GM23338 (cell line): ENCODE measurements at regions not wholly inside any gene's neighbourhood (a gene's known extent, or its start where the extent isn't known, plus 50 kb on each side); places are given as distances from the start of the nearest gene placed in this dataset.

Experiments
- CREB1 ChIP-seq: fragments of 250-450 bp; sonication (Bioruptor Pico); IDR thresholded peaks from 2 replicates; pipeline ENCODE4 v1.5.0; 2020; ENCODE audit warnings: low read depth, mild to moderate bottlenecking, moderate library complexity
- EZH2 ChIP-seq: fragments of 200-600 bp; sonication (generic); IDR thresholded peaks from one replicate; pipeline ENCODE4 v1.8.0; 2017; ENCODE audit warnings: antibody characterized with exemption, mild to moderate bottlenecking, low read depth; ENCODE audit not compliant: unreplicated experiment
- TF ChIP-seq, protein P1 (sequence below), 2 experiments: fragments of 200-600 bp in 1 of 2; sonication (generic) in 1 of 2; conservative IDR thresholded peaks; 2 replicates each; pipeline versions ENCODE4 v1.5.1 to v1.6.1; 2016 to 2017; ENCODE audit warnings: antibody characterized with exemption in 2 of 2, low read depth in 2 of 2, mild to moderate bottlenecking in 2 of 2, moderate library complexity in 1 of 2
- TF ChIP-seq, protein P2 (sequence below): IDR thresholded peaks from 2 replicates; pipeline ENCODE4 v1.6.1; 2016; ENCODE audit warnings: antibody characterized with exemption

DNA sequence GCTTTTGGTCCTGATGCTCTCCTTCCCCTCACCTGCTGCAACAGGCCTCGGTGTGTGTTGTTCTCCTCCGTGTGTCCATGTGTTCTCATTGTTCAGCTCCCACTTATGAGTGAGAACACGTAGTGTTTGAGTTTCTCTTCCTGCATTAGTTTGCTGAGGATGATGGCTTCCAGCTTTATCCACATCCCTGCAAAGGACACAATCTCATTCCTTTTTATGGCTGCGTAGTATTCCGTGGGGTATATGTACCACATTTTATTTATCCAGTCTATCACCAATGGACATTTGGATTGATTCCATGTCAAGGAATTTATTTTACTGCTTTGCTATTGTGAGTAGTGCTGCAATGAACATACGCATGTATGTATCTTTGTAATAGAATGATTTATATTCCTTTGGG, 116.9 kb upstream of the SIRPG start:
- no peak for TF ChIP-seq CREB1
- TF ChIP-seq, protein P1, sequence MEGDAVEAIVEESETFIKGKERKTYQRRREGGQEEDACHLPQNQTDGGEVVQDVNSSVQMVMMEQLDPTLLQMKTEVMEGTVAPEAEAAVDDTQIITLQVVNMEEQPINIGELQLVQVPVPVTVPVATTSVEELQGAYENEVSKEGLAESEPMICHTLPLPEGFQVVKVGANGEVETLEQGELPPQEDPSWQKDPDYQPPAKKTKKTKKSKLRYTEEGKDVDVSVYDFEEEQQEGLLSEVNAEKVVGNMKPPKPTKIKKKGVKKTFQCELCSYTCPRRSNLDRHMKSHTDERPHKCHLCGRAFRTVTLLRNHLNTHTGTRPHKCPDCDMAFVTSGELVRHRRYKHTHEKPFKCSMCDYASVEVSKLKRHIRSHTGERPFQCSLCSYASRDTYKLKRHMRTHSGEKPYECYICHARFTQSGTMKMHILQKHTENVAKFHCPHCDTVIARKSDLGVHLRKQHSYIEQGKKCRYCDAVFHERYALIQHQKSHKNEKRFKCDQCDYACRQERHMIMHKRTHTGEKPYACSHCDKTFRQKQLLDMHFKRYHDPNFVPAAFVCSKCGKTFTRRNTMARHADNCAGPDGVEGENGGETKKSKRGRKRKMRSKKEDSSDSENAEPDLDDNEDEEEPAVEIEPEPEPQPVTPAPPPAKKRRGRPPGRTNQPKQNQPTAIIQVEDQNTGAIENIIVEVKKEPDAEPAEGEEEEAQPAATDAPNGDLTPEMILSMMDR (conservative IDR thresholded peaks at IDR 0.05; ENCODE audit: low read depth in 2 of 2) = no peak
- TF ChIP-seq EZH2 = no peak
- TF ChIP-seq, protein P2, sequence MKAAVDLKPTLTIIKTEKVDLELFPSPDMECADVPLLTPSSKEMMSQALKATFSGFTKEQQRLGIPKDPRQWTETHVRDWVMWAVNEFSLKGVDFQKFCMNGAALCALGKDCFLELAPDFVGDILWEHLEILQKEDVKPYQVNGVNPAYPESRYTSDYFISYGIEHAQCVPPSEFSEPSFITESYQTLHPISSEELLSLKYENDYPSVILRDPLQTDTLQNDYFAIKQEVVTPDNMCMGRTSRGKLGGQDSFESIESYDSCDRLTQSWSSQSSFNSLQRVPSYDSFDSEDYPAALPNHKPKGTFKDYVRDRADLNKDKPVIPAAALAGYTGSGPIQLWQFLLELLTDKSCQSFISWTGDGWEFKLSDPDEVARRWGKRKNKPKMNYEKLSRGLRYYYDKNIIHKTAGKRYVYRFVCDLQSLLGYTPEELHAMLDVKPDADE = no peak
